NCI-H1417 (cell line): ENCODE measurements at regions not wholly inside any gene's neighbourhood (a gene's known extent, or its start where the extent isn't known, plus 50 kb on each side); places are given as distances from the start of the nearest gene placed in this dataset.

Experiments used
- DNase-seq, 3 experiments: peaks; one replicate each; lab custom pipeline; 2025; lab: John Stamatoyannopoulos, UW

GRCh38 chr20:63087236-63087871 lies 80.6 kb upstream of the BHLHE23 start:
- DNase-seq: no peak

DNA sequence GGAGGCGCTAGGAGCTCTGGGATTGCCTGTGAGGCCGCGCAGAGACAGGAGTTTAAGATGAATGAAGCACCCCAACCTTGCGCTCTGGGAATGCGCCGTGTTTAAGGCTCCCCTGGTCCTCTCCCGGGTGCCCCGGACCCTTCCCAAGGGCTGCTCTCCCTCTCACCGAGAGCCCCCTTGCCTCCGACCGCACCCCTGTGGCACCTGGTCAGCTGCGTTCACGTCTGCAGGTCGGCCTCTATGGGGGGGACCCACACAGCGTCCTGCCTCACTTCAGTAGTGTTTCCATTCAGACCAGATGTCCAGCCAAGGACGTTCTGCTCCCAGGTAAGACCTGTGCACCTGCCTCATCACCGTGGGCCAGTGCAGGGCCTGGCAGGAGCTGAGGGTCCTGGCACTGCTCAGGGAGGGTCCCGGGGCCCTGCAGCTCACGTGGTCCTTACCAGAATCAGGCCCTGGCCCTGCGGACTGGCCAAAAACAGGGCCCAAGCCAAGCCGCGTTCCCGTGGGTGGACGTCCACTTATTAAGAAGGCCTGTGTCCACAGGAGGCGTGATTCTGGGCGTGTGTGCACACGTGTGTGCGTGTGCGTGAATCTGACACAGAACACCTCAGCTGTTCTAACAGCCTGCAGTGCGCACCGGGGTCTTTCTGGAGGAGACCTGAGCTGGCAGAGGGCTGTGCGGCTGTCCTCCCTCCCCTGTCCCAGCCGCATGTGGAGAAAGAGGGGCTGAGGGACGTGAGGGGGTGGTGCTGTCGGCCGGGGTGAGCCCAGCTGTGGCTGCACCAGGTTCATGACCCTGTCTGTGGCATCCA lies 79.9 kb upstream of the BHLHE23 start:
- DNase-seq: no peak

DNA sequence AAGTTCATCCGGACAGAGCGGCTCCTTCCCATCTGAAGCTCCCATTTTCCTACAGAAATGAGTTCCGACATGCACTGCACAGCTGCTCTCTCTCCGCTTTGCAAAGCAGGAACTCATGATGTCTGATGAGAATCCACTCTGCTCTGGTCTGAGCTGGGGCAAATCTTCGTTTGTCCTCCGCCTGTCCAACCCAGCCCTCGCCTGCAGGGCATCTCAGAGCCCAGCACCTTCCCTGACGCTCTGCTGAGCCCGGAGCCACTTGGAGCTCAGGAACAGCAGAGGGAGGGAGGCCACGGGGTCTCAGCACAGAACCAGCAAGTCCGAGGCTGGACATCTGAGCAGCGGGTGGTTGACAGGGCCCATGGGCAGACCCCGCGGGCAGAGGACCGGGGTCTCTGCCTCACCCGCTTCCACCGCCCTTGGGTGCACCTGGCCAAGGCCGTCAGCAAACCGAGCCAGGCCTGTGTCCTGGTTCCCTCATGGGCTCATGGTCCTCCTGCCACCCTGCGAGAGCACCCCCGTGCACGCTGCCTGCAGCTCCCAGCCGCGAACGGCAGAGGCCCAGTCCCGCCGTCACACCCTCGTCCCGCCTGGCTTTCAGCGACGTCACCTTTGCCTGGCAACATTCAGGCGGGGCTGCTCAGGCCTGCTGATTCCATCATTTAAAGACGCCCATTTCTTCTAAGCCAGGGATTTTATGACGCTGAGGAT lies 78.5 kb upstream of the BHLHE23 start:
- no peak for DNase-seq

DNA sequence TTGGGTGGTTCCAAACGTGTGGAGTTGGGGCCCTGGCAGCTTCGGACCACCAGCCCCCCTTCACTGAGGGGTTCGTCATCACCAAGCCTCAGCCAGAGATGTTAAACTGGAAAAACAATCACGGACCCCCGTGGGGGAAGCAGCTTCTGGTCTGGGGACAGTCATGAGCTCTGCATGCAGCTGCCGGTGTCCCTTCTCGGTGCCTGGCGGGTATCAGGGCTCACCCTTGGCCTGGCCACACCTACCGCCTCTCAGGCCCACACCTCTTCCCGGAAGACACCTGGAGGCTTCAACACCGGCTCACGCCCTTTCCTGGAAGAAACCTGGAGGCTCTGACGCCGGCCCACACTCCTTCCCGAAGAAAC lies 77.8 kb upstream of the BHLHE23 start:
- DNase-seq: no peak

DNA sequence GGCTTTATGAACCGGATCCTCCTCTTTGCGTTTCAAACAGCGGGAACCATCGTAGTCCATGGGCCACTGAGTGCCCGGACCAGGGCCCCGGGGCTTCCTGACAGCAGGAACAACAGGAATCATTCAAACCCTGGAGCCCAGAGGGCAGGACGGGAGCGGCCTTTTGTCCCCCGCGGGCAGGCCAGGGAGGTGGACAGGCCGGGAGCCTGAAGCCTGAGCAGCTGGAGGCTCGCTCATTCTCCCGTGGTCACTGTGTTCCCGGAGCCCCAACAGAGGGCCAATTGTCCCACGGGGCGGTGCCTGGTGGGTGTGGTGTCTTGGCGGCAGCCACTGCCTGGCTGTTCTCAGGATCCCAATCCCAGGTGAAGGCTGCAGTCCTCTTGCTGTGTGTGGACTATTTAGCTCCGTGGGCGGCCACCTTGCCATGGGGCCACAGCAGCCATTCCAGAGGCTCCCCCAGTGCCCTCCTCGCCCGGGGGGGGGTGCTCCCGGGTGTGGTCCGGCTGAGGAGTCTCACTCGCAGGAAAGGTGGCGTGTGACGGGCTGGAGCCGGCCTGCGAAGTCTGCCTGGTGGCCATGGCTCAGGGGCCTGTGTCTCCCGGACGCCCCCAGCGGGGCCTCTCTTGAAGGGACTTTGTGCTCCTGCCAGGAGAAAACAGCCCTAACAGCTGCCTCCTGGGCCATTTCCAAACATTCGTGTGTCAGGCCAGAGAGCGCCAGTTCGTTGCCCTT lies 77.2 kb upstream of the BHLHE23 start:
- DNase-seq: no peak

DNA sequence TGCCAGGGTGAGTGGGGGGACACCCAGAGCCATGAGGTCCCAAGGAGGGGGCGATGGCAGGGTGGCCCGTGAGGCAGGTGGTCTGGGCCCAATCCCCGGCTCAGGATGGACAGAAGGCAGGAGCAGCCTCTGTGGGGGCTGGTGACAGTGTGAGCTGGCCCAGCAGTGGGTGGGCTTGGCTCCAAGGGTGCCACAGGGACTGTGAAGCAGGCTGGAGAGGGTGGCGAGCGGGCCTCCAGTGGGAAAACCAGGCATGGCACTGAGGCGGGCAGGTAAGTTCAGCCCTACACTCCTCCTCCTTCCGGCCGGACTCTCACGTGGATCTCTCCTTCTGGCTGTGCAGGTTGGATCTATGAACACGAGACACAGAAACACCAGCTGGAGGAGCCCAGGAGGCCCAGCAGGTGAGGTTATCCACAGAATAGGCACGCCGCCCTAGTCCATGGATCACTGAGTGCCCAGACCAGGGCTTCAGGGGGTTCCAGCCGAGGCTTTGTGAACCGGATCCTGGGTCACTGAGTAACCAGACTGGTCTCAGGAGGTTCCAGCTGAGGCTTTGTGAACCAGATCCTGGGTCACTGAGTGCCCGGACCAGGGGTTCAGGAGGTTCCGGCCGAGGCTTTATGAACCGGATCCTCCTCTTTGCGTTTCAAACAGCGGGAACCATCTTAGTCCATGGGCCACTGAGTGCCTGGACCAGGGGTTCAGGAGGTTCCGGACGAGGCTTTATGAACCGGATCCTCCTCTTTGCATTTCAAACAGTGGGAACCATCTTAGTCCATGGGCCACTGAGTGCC lies 76.4 kb upstream of the BHLHE23 start:
- DNase-seq: no peak

GRCh38 chr20:63082308-63082938 lies 75.7 kb upstream of the BHLHE23 start:
- DNase-seq: no peak

DNA sequence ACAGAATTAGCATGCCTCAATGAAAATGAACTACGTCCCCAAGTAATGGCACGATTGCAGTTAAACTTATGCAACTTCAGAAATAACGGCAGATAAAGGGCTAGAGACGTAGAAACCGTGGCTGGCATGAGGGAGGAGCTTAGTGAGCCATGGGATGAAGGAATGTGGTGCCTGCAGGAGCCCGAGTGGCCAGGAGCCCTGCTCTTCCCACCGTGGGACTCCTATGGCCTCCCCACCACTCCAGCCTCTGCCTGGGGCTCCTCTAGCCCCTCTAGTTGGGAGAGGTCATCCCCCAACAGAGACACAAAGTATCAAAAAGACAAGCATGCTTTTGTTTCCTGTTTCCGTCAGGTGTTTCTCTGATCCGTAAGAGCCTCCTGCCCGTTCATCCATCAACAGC lies 75.1 kb upstream of the BHLHE23 start:
- no peak for DNase-seq

GRCh38 chr20:63081351-63081750 lies 74.6 kb upstream of the BHLHE23 start:
- DNase-seq: no peak

DNA sequence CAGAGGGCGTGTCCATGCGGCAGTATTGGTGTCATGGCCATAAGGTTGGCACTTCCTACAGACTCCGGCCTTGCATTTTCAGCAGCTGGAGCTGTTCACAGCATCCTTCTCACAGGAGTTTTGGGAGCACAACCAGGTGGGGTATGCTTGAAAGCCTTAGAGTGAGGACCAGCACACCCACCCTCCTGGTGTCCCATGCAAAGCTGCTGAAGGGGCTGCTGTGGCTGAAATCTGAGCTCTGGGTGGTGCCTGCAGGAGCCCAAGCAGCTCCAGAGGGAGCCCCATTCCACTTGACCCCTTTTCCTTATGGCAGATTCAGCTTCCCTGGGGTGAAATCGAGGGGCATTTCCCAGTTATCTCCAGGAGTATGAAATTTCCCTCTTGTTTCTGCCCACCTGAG lies 74.0 kb upstream of the BHLHE23 start:
- DNase-seq: no peak

DNA sequence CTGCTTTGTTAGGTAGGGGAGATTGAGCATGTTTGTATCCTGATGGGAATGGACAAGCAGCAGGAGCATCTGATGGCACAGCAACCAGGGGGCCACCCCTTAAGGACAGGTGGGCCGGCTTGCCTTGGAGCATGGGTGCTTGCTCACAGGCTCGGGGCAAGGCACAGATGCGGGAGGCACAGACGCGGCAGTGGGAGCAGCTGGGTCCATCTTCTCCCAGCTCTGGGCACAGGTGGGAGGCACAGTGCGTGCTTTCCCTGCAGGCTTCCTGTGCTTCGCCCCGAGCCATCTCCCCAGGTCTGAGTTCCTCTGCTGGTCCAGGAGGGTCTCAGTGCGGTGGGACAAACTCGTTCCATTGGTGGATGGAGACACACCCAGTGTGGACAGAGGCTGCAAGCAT lies 73.6 kb upstream of the BHLHE23 start:
- DNase-seq: no peak

GRCh38 chr20:63079971-63080370 lies 73.2 kb upstream of the BHLHE23 start:
- DNase-seq: no peak

DNA sequence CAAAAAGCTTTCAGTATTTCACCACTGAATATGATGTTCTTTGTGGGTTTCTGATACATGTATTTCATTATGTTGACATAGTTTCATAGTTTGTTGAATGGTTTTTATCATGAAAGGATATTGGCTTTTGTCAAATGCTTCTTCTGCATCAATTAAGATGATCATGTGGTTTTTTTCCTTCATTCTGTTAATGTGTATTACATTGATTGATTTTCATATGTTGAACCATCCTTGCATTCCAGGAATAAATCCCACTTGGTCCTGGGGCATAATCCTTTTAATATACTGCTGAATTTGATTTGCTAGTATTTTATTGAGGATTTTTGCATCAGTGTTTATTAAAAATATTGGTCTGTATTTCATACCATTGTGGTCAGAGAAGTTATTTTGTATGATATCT lies 70.9 kb upstream of the BHLHE23 start:
- DNase-seq: no peak

GRCh38 chr20:63076421-63076820 lies 69.7 kb upstream of the BHLHE23 start:
- no peak for DNase-seq

DNA sequence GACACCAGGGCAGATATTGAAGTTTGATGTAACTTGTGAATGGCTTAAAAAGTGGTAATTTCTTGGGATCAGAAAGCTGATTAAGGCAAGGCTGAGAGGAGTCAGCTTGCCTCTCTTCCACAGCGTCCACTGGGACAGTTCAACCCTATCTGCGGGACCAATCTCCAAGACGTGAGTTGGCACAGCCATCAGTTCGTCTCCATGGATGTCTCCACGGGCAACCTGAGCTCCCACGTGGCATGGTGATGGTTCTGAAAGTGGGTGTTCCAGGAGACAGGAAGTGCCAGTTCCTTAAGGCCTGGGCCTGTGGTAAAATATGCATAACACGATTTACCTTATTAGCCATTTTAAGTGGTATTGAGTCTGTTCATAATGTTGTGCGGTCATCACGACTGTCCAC lies 67.9 kb upstream of the BHLHE23 start:
- DNase-seq: no peak

GRCh38 chr20:63074182-63074581 lies 67.4 kb upstream of the BHLHE23 start:
- no peak for DNase-seq

GRCh38 chr20:63073738-63074065 lies 66.9 kb upstream of the BHLHE23 start:
- no peak for DNase-seq

DNA sequence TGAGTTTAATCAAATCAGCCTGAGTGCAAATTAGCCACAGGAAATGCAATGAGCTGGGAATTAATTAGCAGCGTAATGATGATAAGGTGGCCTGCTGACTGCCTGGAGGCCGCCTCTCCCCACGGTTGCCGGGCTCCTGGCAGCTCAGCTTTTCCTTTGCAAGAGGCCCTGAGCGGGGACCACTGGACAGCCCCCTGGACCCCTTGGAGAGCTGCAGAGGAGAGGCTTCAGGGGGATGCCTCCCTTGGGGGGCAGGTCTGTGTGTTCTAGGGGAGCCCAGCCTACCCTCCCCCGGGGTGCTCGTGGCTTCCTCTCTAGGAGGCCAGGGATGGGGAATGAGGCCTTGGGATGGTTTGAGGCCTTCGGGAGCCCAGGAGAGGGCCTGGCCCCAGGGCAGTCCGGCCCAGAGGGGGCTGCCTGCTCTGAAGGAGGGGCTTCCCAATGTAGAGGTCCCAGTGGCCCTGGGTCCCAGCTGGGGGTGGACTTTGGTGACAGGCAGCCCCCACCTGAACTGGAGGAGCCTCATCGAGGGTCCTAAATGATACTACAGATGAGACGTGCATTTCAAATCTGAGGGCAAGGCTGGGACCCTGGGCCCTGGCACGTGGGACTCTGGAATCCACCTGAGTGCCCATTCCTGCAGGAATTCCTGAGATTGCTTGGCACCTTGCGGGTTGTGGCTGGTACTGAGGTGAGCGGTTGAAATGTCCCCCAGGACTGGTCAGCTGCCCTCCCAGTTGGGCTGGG lies 66.4 kb upstream of the BHLHE23 start:
- no peak for DNase-seq

DNA sequence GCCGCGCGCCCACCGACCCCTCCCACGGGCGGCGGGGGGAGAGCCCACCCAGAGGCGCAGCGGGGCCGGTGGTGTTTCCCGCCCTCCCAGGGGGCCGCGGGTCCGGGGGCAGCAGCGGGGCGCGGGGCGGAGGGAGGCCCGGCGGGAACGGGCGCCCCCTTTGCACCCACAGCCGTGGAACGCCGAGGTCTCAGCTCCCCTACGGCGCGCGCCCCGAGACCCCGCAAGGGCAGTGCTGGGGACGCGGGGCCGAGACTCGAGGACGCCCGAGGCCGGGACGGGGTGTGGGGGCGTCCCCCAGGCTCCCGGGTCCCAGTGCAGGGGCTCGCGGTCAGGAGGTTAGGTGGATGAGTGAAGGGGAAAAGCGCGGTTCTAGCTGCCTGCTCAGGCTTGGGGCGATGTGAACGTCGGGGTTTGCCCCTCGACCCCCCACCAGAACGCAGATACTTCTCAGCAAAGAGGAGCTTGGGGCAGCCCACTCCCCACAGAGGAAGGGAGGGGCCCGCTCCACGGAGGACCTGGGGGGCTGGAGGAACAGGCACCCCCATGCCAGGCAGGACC lies 65.5 kb upstream of the BHLHE23 start:
- DNase-seq: no peak

DNA sequence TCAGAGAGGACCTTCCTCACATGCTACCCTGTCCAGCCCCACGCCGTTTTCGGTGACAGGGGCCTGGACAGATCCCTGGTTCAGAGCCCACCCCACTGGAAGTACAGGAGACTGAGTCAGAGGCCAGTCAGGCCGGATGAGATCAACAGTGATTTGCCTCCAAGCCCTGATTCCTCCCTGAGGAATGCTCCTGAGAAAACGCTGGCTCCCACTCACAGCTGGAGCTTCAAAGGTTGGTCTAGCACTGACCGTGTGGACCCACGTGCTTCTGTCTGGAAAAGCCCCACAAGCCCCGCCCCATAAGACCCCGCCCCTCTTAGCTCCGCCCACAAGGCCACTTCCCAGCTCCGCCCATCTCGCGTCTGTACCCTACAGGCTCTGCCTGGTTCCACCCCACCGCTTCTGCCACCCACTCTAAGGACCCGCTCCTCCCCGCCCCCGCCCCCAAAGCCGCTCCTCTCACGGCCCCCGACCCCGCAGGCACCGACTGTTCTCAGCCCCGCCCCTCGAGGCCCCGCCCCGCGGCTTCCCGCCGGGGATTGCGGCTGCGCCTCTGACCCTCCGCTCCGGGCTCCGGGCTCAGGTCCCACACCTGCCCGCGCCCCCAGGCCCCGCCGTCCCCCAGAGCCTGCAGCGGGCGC lies 64.9 kb upstream of the BHLHE23 start:
- DNase-seq: peak; percentile 24 to 93 (median 85)
